NCI-H345 (cell line): ENCODE measurements at regions not wholly inside any gene's neighbourhood (a gene's known extent, or its start where the extent isn't known, plus 50 kb on each side); places are given as distances from the start of the nearest gene placed in this dataset.
"Not testable (repeated sequence)": the region's sequence is repeated elsewhere in the genome, so short reads cannot be mapped to it uniquely, and the experiment has no call there.

Experiments
- DNase-seq: peaks from one replicate; lab custom pipeline; 2025; lab: John Stamatoyannopoulos, UW

DNA sequence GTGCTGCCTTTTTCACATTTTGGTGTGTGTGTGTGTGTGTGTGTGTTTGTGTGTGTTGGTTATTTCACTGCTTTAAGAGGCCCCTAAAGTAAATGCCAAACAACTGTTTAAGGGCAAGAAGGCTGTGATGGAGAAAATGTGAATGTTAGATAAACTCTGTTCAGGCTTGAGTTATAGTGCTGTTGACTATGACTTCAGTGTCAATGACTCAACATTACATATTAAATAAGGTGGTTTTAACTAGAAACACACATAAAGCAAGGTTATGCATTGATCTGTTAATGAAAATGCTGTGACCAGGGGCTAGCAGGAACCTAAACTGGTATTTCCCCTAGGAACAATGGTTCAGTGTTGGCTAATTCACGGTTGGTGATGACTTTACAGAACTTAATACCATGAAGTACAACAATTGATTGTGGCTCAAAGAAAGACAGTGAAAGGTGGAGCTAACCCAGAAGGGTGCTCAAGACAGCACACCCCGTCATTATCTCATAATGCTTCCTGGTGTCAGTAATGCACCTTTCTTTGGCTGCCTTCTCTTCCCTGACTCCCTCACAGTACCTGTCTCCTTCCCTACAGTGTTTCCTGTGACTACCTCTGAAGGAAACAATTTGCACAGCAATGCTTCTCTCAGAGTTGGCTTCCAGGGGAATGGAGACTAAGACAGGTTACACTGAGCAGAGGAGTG, 116.1 kb downstream of the RIN2 start:
- no peak for DNase-seq

DNA sequence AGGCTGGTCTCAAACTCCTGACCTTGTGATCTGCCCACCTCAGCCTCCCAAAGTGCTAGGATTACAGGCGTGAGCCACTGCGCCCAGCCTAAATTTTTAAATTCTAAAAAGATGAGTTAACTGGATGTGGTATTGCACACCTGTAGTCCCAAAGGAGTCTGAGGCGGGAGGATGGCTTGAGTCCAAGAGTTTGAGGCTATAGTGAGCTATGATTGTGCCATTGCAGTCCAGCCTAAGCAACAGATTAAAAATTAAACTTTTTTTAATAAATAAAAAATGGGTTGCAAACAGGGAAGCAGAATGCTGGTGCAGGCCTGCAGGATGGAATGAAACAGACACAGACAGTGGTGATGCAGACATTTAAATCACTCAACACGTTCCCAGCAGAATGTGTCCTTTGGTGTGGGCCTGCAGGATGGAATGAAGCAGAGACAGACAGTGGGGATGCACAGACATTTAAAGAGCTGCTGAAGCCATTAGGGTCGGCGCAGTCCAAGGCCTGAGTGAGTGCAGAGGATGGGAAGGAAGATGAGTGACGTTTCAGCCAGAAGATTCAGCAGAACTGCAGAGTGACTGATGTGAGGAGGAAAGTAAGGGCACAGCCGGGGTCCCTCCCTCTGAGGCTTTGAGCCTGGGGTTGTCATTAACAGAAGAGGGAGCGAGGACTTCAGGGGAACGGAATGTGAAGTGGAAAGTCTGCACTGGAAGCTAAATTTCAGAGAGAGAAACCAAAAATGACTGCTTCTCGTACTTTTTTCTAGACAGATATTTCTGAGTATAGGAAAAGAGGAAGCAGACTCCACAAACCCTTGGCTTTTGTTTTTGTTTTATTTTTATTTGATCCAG, 117.5 kb downstream of the RIN2 start:
- no peak for DNase-seq

DNA sequence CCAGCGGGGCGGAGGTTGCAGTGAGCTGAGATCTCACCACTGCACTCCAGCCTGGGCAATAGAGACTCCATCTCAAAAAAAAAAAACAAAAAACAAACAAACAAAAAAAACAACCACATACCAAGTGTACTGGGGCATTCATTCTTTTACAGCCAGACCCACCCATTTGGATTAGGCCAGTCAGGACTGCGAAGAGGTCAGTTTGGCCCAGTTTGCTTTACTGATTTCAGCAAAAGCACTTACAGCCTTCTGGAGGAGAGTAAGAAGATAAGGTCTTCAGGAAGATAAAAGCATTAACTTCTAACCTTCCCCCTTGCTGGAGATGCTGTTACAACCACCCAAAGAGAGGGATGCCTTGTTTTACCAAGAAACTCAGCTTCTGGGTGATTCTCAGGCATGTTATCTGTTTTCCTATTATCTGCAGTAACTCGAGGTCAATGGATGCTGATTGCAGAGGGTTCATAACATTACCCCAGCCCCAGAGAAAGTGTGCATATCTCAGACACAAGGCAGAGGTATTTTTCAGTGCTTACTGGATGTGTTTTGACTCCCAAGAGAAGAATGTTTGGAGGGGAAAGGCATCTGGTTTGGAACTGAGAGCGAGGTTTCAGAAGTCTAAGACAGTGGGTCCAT, 118.9 kb downstream of the RIN2 start:
- DNase-seq: no peak

DNA sequence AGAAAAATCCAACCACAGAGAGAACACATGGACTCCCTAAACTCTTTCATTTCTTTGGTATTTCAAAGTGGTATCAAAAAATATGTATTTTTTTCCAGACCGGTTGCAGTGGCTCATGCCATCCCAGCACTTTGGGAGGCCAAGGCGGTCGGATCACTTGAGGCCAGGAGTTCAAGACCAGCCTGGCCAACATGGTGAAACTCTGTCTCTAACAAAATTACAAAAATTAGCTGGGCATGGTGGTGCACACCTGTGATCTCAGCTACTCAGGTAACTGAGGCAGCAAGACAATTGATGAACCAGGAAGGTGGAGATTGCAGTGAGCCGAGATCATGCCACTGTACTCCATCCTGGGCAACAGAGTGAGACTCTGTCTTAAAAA, 121.8 kb downstream of the RIN2 start:
- not testable (repeated sequence) for DNase-seq

DNA sequence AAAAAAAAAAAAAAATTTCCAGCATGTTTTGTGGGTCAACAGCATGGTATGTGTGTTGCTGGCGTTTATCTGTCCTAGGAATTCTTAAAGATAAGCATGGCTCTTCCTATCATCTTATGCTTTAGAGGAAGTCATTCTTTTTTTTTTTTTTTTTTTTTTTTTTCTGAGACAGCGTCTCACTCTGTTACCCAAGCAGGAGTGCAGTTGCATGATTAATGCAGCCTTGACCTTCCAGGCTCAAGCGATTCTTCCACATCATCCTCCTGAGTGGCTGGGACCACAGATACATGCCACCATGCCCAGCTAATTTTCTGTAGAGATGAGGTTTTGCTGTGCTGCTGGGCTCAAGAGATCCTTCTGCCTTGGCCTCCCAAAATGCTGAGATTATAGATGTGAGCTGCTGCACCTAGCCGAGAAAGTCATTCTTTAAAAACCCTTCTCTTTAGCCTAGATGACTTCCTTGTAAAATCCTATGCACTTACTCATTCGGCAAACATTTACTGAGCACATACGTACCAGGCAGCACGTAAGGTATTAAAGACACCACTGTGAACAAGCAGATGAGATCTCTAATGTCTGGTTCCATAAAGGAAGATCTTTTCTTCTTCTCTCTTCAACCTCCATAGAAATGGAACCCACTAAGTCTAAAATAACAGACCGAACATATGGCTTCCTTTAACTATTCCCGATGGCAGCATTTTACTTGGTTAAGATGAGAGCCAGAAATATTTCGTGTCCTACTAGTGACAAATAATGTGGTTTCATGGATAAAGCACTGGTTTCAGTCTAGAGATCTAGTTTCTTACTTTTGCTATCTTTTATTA, 122.4 kb downstream of the RIN2 start:
- DNase-seq: no peak

DNA sequence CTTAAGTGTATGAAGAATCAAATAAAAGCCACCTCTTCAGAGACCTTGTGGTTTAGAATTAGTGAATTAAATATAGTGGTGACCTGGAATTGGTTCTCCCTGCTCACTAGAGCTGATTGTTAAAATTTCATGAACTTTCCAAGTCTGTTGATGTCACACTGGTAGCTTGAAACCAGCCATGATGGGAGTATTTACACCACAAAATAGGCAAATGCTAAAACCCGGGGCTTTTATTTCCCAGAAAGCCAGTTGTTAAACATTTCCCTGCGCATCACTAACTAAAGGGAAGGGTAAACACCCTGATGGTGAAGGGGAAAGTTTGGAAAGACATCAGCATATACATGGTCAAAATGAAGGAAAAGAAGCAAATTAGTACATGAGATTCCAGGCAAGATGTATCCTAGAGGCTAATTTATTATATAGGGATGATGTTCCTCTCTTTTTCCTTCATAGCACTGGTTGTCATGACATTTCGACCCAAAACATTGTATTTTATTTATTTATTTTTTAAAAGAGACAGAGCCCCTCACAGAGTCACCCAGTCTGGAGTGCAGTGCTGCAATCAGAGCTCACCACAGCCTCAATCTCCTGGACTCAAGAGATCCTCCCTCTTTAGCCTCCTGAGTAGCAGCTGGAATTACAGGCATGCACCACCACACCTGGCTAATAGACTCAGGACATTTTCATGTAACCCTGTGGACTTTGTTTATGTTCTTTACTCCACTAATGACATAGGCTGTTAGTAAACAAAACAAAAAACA, 123.2 kb downstream of the RIN2 start:
- DNase-seq: no peak

DNA sequence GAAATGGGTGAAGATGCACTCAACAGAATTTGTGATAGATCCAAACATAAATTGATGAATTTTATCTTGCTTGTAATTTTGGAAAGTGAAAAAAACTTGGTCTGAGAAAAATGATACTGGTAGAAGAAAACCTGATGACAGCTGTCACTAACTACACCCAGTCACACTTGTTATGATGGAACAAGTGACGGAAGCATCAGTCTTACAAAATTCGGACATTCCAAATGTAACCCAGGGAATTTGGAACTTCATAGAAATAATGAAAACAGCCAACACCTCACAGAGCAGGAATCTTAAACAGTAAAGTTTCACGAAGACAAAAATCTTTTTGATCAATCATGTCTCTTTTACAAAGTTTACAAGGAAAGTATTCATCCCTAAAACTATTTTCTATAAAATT, 123.9 kb downstream of the RIN2 start:
- DNase-seq: no peak

DNA sequence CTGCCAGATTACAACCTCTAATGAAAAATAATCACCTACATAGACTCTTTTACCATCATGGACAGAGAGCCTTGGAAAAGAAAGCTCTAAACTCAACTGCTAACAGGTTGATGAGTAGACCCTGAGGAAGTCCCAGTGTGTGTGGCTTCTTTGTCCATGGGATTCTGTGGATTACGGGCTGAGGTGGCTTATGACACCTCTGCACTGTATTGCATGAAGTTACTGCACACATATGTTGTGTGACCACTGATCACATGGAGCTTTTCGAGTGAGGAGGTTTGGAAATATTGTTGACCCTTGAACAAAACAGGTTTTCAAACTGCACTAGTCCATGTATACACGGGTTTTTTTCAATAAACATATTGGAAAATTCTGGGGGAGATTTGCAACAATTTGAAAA, 124.4 kb downstream of the RIN2 start:
- no peak for DNase-seq

DNA sequence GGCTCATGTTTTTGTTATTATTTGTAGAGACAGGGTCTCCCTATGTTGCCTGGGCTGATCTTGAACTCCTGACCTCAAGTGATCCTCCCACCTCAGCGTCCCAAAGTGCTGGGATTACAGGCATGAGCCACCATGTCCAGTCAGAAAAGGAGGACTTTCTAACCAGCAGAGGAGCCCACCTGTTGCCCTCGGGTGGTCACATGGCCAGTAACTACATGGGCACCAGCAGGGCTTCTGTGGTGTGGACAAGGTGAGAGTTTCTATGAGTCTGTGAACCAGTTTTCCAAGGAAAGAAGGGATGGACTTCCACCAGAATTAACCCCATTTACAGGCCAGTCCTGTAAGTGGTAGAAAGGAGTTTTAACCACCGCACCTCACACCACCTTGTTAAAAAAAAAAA, 125.4 kb downstream of the RIN2 start:
- no peak for DNase-seq

DNA sequence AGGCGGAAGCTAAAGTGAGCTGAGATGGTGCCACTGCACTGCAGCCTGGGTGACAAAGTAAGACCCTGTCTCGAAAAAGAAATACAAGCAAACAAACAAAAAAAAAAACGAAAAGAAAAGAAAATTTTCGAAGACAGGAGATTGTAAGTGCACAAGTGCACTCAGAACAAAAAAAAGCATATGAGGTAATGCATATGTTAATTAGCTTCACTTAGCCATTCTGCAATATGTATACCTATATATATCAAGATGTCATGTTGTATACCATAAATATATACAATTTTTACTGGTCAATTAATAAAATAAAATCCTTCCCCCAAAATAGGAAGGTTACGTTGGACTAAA, 127.5 kb downstream of the RIN2 start:
- DNase-seq: no peak

DNA sequence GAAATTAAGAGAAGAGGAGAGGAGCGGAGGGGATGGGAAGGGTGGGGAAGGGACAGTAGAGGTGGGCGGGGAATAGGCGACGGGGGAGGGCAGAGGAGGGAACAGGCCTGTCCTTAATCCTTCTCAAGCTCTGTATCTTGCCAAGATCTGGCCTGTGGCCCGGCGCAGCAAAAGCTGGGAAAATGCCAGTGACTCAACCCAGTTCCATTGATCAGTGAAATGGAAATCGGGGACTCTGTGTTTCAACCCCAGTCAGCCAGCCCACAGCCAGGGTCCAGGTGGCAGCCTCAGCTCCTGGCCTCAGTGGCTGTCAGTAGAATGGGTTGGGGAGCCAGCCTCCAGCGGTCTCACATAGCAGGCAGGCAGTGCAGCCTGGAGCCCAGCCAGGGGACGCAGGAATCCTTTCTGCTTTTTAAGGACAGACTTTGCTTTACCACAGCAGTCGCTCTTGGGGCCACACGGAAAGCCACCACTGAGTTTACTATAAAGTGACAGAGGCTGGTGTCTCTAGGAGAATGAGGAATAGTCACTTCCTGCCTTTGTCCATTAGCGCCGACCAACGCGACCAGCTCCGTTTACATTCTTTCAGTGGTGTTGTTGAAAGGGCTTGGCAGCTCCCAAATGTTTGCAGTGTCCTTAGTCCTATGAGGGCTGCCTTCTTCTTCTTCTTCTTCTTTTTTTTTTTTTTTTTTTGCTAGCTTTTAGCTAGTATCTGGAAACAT, 128.0 kb downstream of the RIN2 start:
- no peak for DNase-seq

DNA sequence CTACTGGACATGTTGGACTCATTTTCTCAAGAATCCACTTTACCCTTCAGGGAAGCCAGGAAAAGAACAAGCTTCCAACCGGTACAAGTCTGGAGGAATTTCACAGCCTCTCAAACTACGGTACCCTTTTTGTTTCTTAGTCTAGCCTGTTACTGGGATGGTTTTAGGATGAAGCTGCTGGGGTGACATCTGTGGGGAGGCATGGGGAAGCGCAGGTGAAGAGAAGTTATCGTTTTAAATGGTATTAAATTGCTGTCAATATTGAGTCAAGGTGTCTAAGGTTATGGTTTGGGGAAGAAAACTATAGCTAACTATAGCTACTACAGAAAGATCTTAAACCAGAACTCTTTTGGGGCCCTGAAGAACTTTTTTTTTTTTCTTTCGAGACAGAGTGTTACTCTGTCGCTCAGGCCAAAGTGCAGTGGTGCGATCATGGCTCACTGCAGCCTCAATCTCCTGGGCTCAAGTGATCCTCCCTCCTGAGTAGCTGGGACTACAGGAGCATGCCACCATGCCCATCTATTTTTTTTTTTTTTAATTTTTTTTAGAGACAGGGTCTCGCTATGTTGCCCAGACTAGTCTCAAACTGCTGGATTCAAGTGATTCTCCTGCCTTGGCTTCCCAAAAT, 128.7 kb downstream of the RIN2 start:
- DNase-seq: peak; percentile 36

DNA sequence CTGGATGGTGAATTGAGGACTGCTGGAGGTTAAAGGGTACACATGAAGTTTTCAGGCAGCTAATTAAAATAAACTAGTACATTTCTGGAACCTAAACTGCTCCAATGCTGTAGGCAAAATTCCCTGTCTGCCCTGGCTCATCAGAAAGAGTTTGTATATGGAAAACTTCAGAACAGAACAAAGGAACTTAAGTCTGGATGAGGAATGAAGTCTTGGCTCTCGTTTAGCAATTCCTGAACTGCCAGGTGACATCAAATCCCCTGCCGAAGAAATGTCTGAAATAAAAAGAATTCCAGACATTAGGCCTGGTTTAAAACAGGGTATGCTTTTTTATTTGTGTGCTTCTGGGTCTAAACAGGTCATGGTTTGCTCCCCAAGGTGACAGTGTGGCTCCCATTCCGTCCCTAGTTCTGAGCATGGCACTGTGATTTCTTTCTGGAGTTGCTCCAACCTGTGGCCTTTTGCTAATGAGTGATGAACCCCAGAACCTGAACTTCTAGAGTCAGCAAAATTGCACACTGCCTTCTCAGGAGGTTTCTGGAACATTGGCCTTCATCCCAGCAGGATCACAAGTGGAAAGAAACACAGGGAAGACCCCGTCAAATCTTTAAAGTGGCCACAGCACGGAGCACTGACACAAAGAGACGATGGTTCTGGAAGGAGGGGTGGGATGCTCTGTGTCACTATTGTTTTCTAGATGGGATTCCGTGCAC, 129.4 kb upstream of the NAA20 start:
- no peak for DNase-seq

DNA sequence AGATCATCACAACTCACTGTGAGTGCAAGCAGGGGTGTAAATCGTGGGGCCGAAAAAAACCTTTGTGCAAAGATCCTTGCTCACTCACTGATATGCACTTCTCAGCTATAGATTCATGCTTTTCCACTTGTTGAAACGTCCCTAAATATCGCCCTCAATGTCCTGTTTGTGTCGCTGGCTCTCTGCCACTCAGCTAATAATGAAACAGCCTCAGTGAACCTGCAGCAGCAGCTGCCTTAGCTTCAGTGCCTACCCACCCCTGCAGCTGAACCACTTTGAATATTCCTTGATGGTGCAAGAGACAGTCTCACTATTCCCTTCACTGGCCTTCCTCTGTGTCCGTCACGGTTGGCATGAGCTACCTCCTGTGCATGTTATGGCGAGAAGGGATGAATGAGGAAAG, 128.9 kb upstream of the NAA20 start:
- DNase-seq: peak; percentile 93

DNA sequence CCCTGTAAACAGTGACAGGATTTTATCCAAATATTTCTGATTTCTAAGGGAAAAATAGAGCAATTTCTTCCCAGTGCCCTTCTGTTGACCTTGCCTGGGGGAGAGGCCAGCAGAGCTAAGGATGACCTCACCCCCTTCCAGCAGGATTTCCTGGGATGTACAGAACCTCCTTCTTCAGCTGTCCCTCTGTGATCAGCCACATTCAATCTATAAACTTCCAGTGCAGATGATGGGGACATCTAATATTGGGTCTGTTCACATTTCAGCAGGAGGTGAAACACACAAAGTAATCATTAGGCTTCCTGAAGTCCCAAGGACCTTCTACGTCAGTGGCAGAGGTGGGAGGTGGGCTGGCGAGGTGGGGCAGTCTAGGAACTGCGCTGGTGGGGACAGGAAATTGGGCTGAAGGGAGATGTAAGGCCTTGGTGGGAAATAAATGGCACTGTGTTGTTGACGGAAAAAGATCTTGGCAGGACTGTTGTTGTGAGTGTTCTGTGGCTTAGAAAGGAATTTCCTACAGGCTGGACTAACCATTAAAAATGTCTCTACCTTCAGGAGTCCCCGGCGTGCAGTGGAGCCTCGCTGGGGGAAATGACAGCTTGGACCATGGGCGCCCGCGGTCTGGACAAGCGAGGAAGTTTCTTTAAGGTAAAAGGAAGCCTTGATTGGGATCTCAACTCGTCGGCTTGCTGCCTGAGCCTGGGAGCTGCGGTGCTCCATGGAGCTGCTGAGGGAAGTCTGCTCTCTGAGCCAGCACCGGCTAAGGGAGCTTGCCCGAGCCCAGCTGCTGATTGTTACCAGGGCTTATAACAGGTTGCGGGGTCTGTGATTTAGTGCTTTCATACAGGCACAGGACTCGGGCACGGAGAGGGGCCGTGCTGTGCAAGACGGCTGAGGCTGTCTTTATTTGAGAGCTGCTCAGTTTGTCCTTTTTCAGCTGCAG, 127.9 kb upstream of the NAA20 start:
- DNase-seq: peak; percentile 65

DNA sequence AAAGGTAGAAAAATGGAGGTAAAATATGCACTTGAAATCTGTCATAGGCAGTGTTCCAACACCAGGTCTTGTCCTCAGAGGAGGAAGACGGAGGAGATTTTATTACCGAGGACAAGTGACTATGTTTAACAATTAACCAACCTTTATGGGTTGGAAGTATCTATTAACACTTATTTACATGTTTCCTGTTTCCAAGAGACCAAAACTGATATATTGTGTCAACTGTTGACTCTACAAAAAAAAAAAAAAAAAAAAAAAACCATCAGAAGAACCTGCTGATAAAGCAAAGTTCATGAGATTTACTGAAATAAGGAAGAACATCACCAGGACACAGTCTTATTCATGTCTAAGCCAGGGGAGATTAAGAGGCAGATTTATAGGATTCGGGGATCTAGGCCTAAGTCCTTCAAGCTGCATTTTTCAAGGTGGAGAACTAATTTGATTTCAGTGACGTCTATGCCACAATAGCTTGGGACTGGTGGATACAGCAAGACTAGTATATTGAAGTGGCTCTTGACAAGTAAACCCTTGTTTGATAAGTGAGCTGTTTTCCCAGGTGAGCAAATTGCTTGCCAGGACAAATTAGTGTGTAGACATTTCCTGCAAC, 126.6 kb upstream of the NAA20 start:
- DNase-seq: peak; percentile 72

DNA sequence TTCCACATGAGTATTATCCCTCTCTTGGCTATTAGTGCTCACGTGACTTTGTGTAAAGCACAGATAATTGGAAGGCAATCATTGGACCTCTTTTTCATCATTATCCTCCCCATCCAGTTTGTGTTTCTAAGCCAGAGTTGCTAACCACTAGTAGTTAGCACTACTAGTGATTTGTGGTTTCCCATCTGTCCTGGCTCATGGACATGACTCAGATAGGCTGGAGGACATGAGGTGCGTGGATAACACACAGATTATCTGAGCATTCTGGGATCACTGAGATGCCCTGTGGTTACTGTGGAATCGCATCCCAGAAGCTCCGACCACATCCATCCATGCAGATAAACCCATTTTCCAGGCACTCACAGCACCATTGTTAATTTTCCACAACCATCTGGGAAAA, 123.8 kb upstream of the NAA20 start:
- no peak for DNase-seq

DNA sequence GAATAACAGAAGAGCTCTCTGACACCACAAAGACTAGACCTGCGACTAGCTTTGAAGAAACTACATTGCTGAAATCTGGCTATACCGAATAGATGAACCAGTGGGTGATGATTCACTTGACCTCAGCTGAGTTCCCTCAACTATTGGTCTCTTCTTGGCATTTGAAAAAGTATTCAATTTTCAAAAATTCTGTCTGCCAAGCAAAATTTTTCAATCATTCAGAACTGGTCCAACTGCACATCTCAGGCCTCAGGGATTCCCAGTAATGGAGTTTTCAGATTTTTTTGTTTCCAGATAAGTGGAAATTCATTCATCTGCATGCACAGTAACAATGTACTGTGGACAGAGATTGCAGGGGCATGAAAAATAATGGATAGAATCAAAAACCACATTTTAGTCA, 121.4 kb upstream of the NAA20 start:
- DNase-seq: no peak
